HUES64 (cell line): ENCODE measurements at regions not wholly inside any gene's neighbourhood (a gene's known extent, or its start where the extent isn't known, plus 50 kb on each side); places are given as distances from the start of the nearest gene placed in this dataset.
"Not testable (repeated sequence)": the region's sequence is repeated elsewhere in the genome, so short reads cannot be mapped to it uniquely, and the experiment has no call there.

ENCODE experiments used
- H3K27ac ChIP-seq: 2 replicates; pipeline ENCODE4 v1.7.0; 2013; ENCODE audit warnings: low read depth, low read length, inconsistent platforms
- H3K27me3 ChIP-seq: 2 replicates; pipeline ENCODE4 v1.6.1; 2013; ENCODE audit warnings: mild to moderate bottlenecking, low read length; ENCODE audit not compliant: insufficient read depth
- H3K36me3 ChIP-seq: 2 replicates; pipeline ENCODE4 v1.6.1; 2013; ENCODE audit warnings: mild to moderate bottlenecking, low read length; ENCODE audit not compliant: insufficient read depth
- H3K4me1 ChIP-seq: 2 replicates; pipeline ENCODE4 v1.6.1; 2013; ENCODE audit warnings: mild to moderate bottlenecking, low read length, moderate library complexity; ENCODE audit not compliant: insufficient read depth
- H3K4me3 ChIP-seq: 2 replicates; pipeline ENCODE4 v1.5.1; 2013; ENCODE audit warnings: mild to moderate bottlenecking, low read length, moderate library complexity
- H3K9ac ChIP-seq: 2 replicates; pipeline ENCODE4 v1.6.1; 2013; ENCODE audit warnings: mild to moderate bottlenecking, low read depth, low read length
- H3K9me3 ChIP-seq: 2 replicates; pipeline ENCODE4 v1.6.1; 2013; ENCODE audit warnings: low read depth, low read length; ENCODE audit not compliant: insufficient read depth
- WGBS: fragments of 150-250, 120-280 bp; methylation state at CpG from one replicate; pipeline ENCODE4 v1.1.7; 2013; ENCODE audit warnings: missing lambda C conversion rate; 5-methylcytosine and 5-hydroxymethylcytosine counted together

- Histone ChIP-seq H3K9me3 (no peaks in the 10 kb centered on the region), H3K4me1 (no peaks in the 10 kb centered on the region), H3K9ac (no peak overlapping the region), H3K27me3 (no peaks in the 10 kb centered on the region), H3K27ac (no peak overlapping the region), H3K36me3 (no peaks in the 10 kb centered on the region), H3K4me3 (no peak overlapping the region)
- WGBS, result 93% methylated on average over 1 of the region's 1 CpG
Measured at GRCh38 chr7:79980376-79980775, 154.3 kb upstream of the GNAI1 start.

- H3K27me3 ChIP-seq, result no peaks in the 10 kb centered on the region
- H3K36me3 ChIP-seq, result no peaks in the 10 kb centered on the region
- H3K27ac ChIP-seq, result no peak overlapping the region
- H3K9me3 ChIP-seq, result no peaks in the 10 kb centered on the region
- no peak overlapping the region for H3K4me3 ChIP-seq
- no peaks in the 10 kb centered on the region for H3K4me1 ChIP-seq
- 100% methylated on average over 1 of the region's 2 CpGs for WGBS
- no peak overlapping the region for H3K9ac ChIP-seq
Measured at GRCh38 chr7:79979437-79979836, 155.2 kb upstream of the GNAI1 start.

GRCh38 chr7:79977481-79977880 lies 157.2 kb upstream of the GNAI1 start:
- no peaks in the 10 kb centered on the region for H3K27me3 ChIP-seq
- H3K4me3 ChIP-seq, result no peak overlapping the region
- no peak overlapping the region for H3K9ac ChIP-seq
- H3K4me1 ChIP-seq, result no peaks in the 10 kb centered on the region
- no peaks in the 10 kb centered on the region for H3K9me3 ChIP-seq
- 98% methylated on average over 16 of the region's 16 CpGs for WGBS
- H3K27ac ChIP-seq, result no peak overlapping the region
- H3K36me3 ChIP-seq, result no peaks in the 10 kb centered on the region

DNA sequence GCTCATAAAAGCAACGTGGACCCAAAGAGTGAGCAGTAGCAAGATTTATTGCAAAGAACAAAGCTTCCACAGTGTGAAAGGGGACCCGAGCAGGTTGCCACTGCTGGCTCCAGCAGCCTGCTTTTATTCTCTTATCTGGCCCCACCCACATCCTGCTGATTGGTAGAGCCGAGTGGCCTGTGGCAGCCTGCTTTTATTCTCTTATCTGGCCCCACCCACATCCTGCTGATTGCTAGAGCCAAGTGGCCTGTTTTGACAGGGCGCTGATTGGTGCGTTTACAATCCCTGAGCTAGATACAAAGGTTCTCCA lies 158.0 kb upstream of the GNAI1 start:
- H3K9me3 ChIP-seq, H3K36me3 ChIP-seq, H3K27ac ChIP-seq, H3K4me1 ChIP-seq, H3K27me3 ChIP-seq, H3K9ac ChIP-seq, H3K4me3 ChIP-seq: not testable (repeated sequence)
- WGBS, result 91% methylated on average over 5 of the region's 5 CpGs

- H3K36me3 ChIP-seq, H3K9me3 ChIP-seq, H3K4me3 ChIP-seq, H3K27ac ChIP-seq, H3K27me3 ChIP-seq, H3K9ac ChIP-seq, H3K4me1 ChIP-seq: not testable (repeated sequence)
- 96% methylated on average over 26 of the region's 26 CpGs for WGBS
Measured at GRCh38 chr7:79975986-79976710, 158.5 kb upstream of the GNAI1 start.

- H3K9ac ChIP-seq, result no peak overlapping the region
- no peak overlapping the region for H3K4me3 ChIP-seq
- H3K9me3 ChIP-seq, result no peaks in the 10 kb centered on the region
- H3K27ac ChIP-seq, result no peak overlapping the region
- 0 out of 2 replicates have a peak, but pooled peaks cover 4% of the 10 kb centered on the region for H3K4me1 ChIP-seq
- no peaks in the 10 kb centered on the region for H3K36me3 ChIP-seq
- 100% methylated on average over 1 of the region's 1 CpG for whole genome bisulfite sequencing
- H3K27me3 ChIP-seq, result no peaks in the 10 kb centered on the region
Measured at GRCh38 chr7:79973455-79973854, 161.2 kb upstream of the GNAI1 start.

- WGBS, result 96% methylated on average over 3 of the region's 3 CpGs
- Histone ChIP-seq H3K9ac (no peak overlapping the region), H3K9me3 (no peaks in the 10 kb centered on the region), H3K36me3 (no peaks in the 10 kb centered on the region), H3K27me3 (no peaks in the 10 kb centered on the region), H3K4me3 (no peak overlapping the region), H3K4me1 (peaks cover 4% of the 10 kb centered on the region; the same call in 1 of the 2 replicates), H3K27ac (no peak overlapping the region)
Measured at GRCh38 chr7:79971058-79971457, 163.6 kb upstream of the GNAI1 start.

DNA sequence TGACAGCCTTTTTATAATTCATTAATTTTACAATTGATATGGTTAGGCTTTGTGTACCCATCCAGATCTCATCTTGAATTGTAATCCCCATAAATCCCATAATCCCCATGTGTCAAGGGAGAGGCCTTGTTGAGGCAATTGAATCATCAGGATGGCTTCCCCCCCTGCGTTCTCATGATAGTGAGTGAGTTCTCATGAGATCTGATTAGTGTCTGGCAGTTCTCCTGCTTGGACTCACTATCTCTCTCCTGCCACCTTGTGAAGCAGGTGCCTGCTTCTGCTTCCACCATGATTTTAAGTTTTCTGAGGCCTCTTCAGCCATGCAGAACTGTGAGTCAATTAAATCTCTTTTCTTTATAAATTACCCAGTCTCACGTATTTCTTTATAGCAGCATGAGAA lies 165.7 kb upstream of the GNAI1 start:
- H3K9ac ChIP-seq, result no peak overlapping the region
- H3K36me3 ChIP-seq, result no peaks in the 10 kb centered on the region
- no peak overlapping the region for H3K4me3 ChIP-seq
- WGBS, result 53% methylated on average over 2 of the region's 2 CpGs
- H3K27me3 ChIP-seq, result no peaks in the 10 kb centered on the region
- H3K27ac ChIP-seq, result no peak overlapping the region
- H3K9me3 ChIP-seq, result no peaks in the 10 kb centered on the region
- H3K4me1 ChIP-seq, result peaks cover 4% of the 10 kb centered on the region; the same call in 1 of the 2 replicates

GRCh38 chr7:79968077-79968648 lies 166.5 kb upstream of the GNAI1 start:
- WGBS, result 75% methylated on average over 4 of the region's 4 CpGs
- no peaks in the 10 kb centered on the region for H3K9me3 ChIP-seq
- H3K4me1 ChIP-seq, result peaks cover 4% of the 10 kb centered on the region; the same call in 1 of the 2 replicates
- H3K9ac ChIP-seq, result no peak overlapping the region
- peak overlapping the region; percentile 38; the same call in 1 of the 2 replicates for H3K27ac ChIP-seq
- H3K4me3 ChIP-seq, result no peak overlapping the region
- no peaks in the 10 kb centered on the region for H3K36me3 ChIP-seq
- no peaks in the 10 kb centered on the region for H3K27me3 ChIP-seq

DNA sequence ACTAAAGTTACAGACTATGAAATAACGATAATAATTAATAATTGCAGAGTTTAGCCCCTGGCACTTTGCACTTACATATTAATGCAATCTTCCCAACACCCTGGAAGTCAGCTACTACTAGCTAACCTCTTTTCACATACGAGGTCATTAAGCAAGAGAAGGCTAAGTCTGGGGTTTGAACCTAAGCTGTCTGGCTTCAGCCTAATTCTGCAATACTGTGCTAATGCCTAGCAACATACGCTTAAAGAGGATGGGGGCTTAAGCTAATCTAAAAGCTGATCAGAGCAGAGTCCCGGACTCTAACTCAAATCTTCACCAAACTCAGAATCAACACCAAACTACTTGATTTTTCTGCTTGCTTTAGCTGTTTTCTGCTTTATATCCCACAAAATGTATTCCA lies 168.7 kb upstream of the GNAI1 start:
- no peaks in the 10 kb centered on the region for H3K9me3 ChIP-seq
- 92% methylated on average over 4 of the region's 4 CpGs for WGBS
- H3K27ac ChIP-seq, result no peak overlapping the region
- no peak overlapping the region for H3K9ac ChIP-seq
- no peaks in the 10 kb centered on the region for H3K36me3 ChIP-seq
- H3K4me3 ChIP-seq, result no peak overlapping the region
- no peaks in the 10 kb centered on the region for H3K27me3 ChIP-seq
- peaks cover 4% of the 10 kb centered on the region; the same call in 1 of the 2 replicates for H3K4me1 ChIP-seq

DNA sequence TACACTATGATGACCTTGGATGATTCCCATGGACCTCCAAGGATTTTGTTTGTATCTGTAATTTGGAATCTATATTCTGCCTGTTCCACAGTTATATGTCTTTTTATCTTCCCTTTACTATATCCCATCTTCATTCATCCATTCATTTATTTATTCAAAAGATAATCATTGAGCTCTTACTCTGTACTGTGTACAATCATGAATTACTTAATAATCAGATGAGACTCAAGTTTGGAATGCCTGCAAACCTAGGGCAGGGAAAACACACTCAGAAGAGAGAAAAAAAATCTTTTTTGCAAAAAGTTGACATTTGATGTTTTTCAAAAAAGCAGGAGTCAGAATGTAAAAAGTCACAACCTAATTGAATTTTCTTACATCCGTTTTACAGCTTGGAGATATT lies 170.2 kb upstream of the GNAI1 start:
- H3K27me3 ChIP-seq, result no peaks in the 10 kb centered on the region
- H3K27ac ChIP-seq, result no peak overlapping the region

More for the DNA sequence above, 170.2 kb upstream of the GNAI1 start:
- Histone ChIP-seq H3K9me3 (no peaks in the 10 kb centered on the region), H3K36me3 (no peaks in the 10 kb centered on the region), H3K4me1 (peaks cover 4% of the 10 kb centered on the region; the same call in 1 of the 2 replicates), H3K9ac (no peak overlapping the region), H3K4me3 (no peak overlapping the region)
- WGBS, result no CpG with 5 or more reads among the region's 1 CpG
